Neuron (in vitro differentiated cells): ENCODE measurements at regions not wholly inside any gene's neighbourhood (a gene's known extent, or its start where the extent isn't known, plus 50 kb on each side); places are given as distances from the start of the nearest gene placed in this dataset.

Source experiments
- H2AFZ ChIP-seq: one replicate; pipeline ENCODE4 v1.6.1; 2013; ENCODE audit warnings: low read depth, mild to moderate bottlenecking, inconsistent platforms, low read length, moderate library complexity
- H3K27me3 ChIP-seq: one replicate; pipeline ENCODE4 v1.6.1; 2013; ENCODE audit warnings: low read length; ENCODE audit not compliant: insufficient read depth
- H3K36me3 ChIP-seq: one replicate; pipeline ENCODE4 v1.6.1; 2013; ENCODE audit warnings: low read length; ENCODE audit not compliant: insufficient read depth
- H3K4me1 ChIP-seq: one replicate; pipeline ENCODE4 v1.6.1; 2013; ENCODE audit warnings: low read length; ENCODE audit not compliant: insufficient read depth
- H3K4me3 ChIP-seq: 2 replicates; pipeline ENCODE4 v1.5.1; 2013; ENCODE audit warnings: mild to moderate bottlenecking, low read length, moderate library complexity
- H3K9me3 ChIP-seq: one replicate; pipeline ENCODE4 v1.6.1; 2013; ENCODE audit warnings: low read length

- Histone ChIP-seq H2AFZ (no peak overlapping the region), H3K36me3 (no peaks in the 10 kb centered on the region), H3K9me3 (no peaks in the 10 kb centered on the region), H3K4me1 (peaks cover 8% of the 10 kb centered on the region), H3K27me3 (no peaks in the 10 kb centered on the region), H3K4me3 (no peak overlapping the region)
Observed at GRCh38 chr4:107562316-107562715, 157.7 kb downstream of the PAPSS1 start.

- H3K4me1 ChIP-seq, result peaks cover 8% of the 10 kb centered on the region
- no peaks in the 10 kb centered on the region for H3K36me3 ChIP-seq
- no peak overlapping the region for H3K4me3 ChIP-seq
- no peak overlapping the region for H2AFZ ChIP-seq
- no peaks in the 10 kb centered on the region for H3K27me3 ChIP-seq
- no peaks in the 10 kb centered on the region for H3K9me3 ChIP-seq
Observed at GRCh38 chr4:107561481-107561880, 158.6 kb downstream of the PAPSS1 start.

- H2AFZ ChIP-seq, result no peak overlapping the region
- H3K36me3 ChIP-seq, result no peaks in the 10 kb centered on the region
- peaks cover 8% of the 10 kb centered on the region for H3K4me1 ChIP-seq
- no peaks in the 10 kb centered on the region for H3K27me3 ChIP-seq
- no peaks in the 10 kb centered on the region for H3K9me3 ChIP-seq
- H3K4me3 ChIP-seq, result no peak overlapping the region
Observed at GRCh38 chr4:107559653-107560052, 160.4 kb downstream of the PAPSS1 start.

- Histone ChIP-seq H3K36me3 (no peaks in the 10 kb centered on the region), H3K27me3 (no peaks in the 10 kb centered on the region), H3K4me1 (no peaks in the 10 kb centered on the region), H2AFZ (no peak overlapping the region), H3K9me3 (no peaks in the 10 kb centered on the region), H3K4me3 (no peak overlapping the region)
Observed at GRCh38 chr4:107552306-107552705, 167.7 kb downstream of the PAPSS1 start.

GRCh38 chr4:107548211-107548905 is 171.7 kb downstream of the PAPSS1 start:
- Histone ChIP-seq H3K36me3 (no peaks in the 10 kb centered on the region), H2AFZ (peak overlapping the region; percentile 77), H3K4me3 (peak overlapping the region; percentile 6), H3K4me1 (no peaks in the 10 kb centered on the region), H3K9me3 (no peaks in the 10 kb centered on the region), H3K27me3 (no peaks in the 10 kb centered on the region)

GRCh38 chr4:107546638-107547037 is 173.4 kb downstream of the PAPSS1 start:
- Histone ChIP-seq H3K4me3 (no peak overlapping the region), H3K9me3 (no peaks in the 10 kb centered on the region), H3K27me3 (no peaks in the 10 kb centered on the region), H3K4me1 (no peaks in the 10 kb centered on the region), H3K36me3 (no peaks in the 10 kb centered on the region), H2AFZ (no peak overlapping the region)

- Histone ChIP-seq H3K4me1 (no peaks in the 10 kb centered on the region), H3K9me3 (no peaks in the 10 kb centered on the region), H3K4me3 (no peak overlapping the region), H2AFZ (no peak overlapping the region), H3K27me3 (no peaks in the 10 kb centered on the region), H3K36me3 (no peaks in the 10 kb centered on the region)
Observed at GRCh38 chr4:107541511-107541910, 178.5 kb downstream of the PAPSS1 start.

GRCh38 chr4:107531927-107532326 is 188.1 kb downstream of the PAPSS1 start:
- no peaks in the 10 kb centered on the region for H3K36me3 ChIP-seq
- no peaks in the 10 kb centered on the region for H3K4me1 ChIP-seq
- no peak overlapping the region for H3K4me3 ChIP-seq
- H2AFZ ChIP-seq, result no peak overlapping the region
- H3K27me3 ChIP-seq, result no peaks in the 10 kb centered on the region
- H3K9me3 ChIP-seq, result no peaks in the 10 kb centered on the region

GRCh38 chr4:107520368-107520767 is 199.7 kb downstream of the PAPSS1 start:
- no peaks in the 10 kb centered on the region for H3K9me3 ChIP-seq
- no peaks in the 10 kb centered on the region for H3K4me1 ChIP-seq
- H3K27me3 ChIP-seq, result no peaks in the 10 kb centered on the region
- H2AFZ ChIP-seq, result no peak overlapping the region
- no peak overlapping the region for H3K4me3 ChIP-seq
- no peaks in the 10 kb centered on the region for H3K36me3 ChIP-seq

GRCh38 chr4:107519053-107519452 is 201.0 kb downstream of the PAPSS1 start:
- Histone ChIP-seq H2AFZ (no peak overlapping the region), H3K4me3 (no peak overlapping the region), H3K27me3 (no peaks in the 10 kb centered on the region), H3K36me3 (no peaks in the 10 kb centered on the region), H3K4me1 (no peaks in the 10 kb centered on the region), H3K9me3 (no peaks in the 10 kb centered on the region)

- Histone ChIP-seq H3K36me3 (no peaks in the 10 kb centered on the region), H3K27me3 (no peaks in the 10 kb centered on the region), H3K9me3 (no peaks in the 10 kb centered on the region), H3K4me1 (no peaks in the 10 kb centered on the region), H2AFZ (no peak overlapping the region), H3K4me3 (no peak overlapping the region)
Observed at GRCh38 chr4:107518076-107518475, 202.0 kb downstream of the PAPSS1 start.

- Histone ChIP-seq H2AFZ (no peak overlapping the region), H3K4me3 (no peak overlapping the region), H3K9me3 (no peaks in the 10 kb centered on the region), H3K4me1 (no peaks in the 10 kb centered on the region), H3K27me3 (no peaks in the 10 kb centered on the region), H3K36me3 (no peaks in the 10 kb centered on the region)
Observed at GRCh38 chr4:107512549-107512948, 207.5 kb downstream of the PAPSS1 start.

- H3K4me3 ChIP-seq, result no peak overlapping the region
- H3K9me3 ChIP-seq, result no peaks in the 10 kb centered on the region
- H3K4me1 ChIP-seq, result no peaks in the 10 kb centered on the region
- H3K27me3 ChIP-seq, result no peaks in the 10 kb centered on the region
- no peak overlapping the region for H2AFZ ChIP-seq
- no peaks in the 10 kb centered on the region for H3K36me3 ChIP-seq
Observed at GRCh38 chr4:107509615-107510014, 210.4 kb downstream of the PAPSS1 start.

- Histone ChIP-seq H3K4me1 (no peaks in the 10 kb centered on the region), H3K27me3 (no peaks in the 10 kb centered on the region), H2AFZ (no peak overlapping the region), H3K4me3 (no peak overlapping the region), H3K36me3 (no peaks in the 10 kb centered on the region), H3K9me3 (no peaks in the 10 kb centered on the region)
Observed at GRCh38 chr4:107500551-107500950, 219.5 kb downstream of the PAPSS1 start.
